Erythroblast (primary cell): ENCODE measurements at regions not wholly inside any gene's neighbourhood (a gene's known extent, or its start where the extent isn't known, plus 50 kb on each side); places are given as distances from the start of the nearest gene placed in this dataset.

Experiments used
- GATA1 ChIP-seq: IDR thresholded peaks from 2 replicates; pipeline ENCODE4 v1.6.1; 2011; ENCODE audit warnings: low read depth, mild to moderate bottlenecking, control low read depth, low read length, moderate library complexity
- POLR2A ChIP-seq: IDR thresholded peaks from 2 replicates; pipeline ENCODE4 v1.6.1; 2011; ENCODE audit warnings: mild to moderate bottlenecking, low read length

- TF ChIP-seq POLR2A (no peak), GATA1 (no peak)
Measured at GRCh38 chr1:208654241-208654640, 410.1 kb upstream of the PLXNA2 start.
